ENCODE measurements at regions not wholly inside any gene's neighbourhood (a gene's known extent, or its start where the extent isn't known, plus 50 kb on each side); places are given as distances from the start of the nearest gene placed in this dataset.
A peak's percentile ranks its signal among the peaks of the same experiment; 100 is the strongest.

DNA sequence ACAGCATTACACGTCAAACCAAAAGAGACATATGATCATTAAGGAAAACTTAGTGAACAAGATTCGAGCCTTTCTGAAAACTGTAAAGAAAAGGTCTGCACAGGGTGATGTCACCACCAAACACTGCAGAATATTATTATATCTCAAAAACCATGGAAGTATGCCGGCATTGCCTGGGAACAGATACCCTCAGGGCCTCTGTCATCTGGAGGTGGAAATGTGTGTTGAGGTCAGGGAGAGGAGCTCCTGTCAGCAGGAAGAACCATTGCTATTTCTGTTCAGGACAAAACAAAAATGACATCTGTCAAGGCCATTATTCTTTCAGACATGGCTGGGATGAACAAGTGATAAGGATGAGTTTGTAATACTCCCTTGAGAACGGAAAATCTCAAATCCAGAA lies 365.9 kb upstream of the TRIB2 start:
- intact Hi-C loops (cut with DNase I) = no loop called here
- Histone ChIP-seq H3K9me3 (peaks cover 0 to 7% (median 0%) of the 10 kb centered on the region in 12 donors), H3K27me3 (no peaks in the 10 kb centered on the region), H3K4me3 (no peak overlapping the region), H3K27ac (no peak overlapping the region), H3K4me1 (peaks cover 0 to 5% (median 0%) of the 10 kb centered on the region in 12 donors), H3K36me3 (no peaks in the 10 kb centered on the region)
- ATAC-seq (peak in 1 of 4 donors; percentile 37), DNase-seq (no peak)
- TF ChIP-seq, protein P1, sequence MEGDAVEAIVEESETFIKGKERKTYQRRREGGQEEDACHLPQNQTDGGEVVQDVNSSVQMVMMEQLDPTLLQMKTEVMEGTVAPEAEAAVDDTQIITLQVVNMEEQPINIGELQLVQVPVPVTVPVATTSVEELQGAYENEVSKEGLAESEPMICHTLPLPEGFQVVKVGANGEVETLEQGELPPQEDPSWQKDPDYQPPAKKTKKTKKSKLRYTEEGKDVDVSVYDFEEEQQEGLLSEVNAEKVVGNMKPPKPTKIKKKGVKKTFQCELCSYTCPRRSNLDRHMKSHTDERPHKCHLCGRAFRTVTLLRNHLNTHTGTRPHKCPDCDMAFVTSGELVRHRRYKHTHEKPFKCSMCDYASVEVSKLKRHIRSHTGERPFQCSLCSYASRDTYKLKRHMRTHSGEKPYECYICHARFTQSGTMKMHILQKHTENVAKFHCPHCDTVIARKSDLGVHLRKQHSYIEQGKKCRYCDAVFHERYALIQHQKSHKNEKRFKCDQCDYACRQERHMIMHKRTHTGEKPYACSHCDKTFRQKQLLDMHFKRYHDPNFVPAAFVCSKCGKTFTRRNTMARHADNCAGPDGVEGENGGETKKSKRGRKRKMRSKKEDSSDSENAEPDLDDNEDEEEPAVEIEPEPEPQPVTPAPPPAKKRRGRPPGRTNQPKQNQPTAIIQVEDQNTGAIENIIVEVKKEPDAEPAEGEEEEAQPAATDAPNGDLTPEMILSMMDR (IDR thresholded peaks at IDR 0.05) = no peak
- no peak for TF ChIP-seq POLR2A (IDR thresholded peaks at IDR 0.05)
- WGBS, 4 donors = 51 to 63% (median 53%) methylated on average over 4 of the region's 4 CpGs

- TF ChIP-seq, protein P1 (IDR thresholded peaks at IDR 0.05) = no peak
- TF ChIP-seq POLR2A (IDR thresholded peaks at IDR 0.05) = no peak
- no peaks in the 10 kb centered on the region for H3K36me3 ChIP-seq
- DNase-seq (no peak), ATAC-seq (no peak)
- intact Hi-C loops (cut with DNase I) = no loop called here
- H3K27me3 ChIP-seq = no peaks in the 10 kb centered on the region
- WGBS, 4 donors = 60 to 82% (median 71%) methylated on average over 1 of the region's 1 CpG
- peaks cover 0 to 5% (median 0%) of the 10 kb centered on the region in 12 donors for H3K4me1 ChIP-seq
- H3K9me3 ChIP-seq = peaks cover 0 to 12% (median 0%) of the 10 kb centered on the region in 12 donors
- H3K27ac ChIP-seq = no peak overlapping the region
- no peak overlapping the region for H3K4me3 ChIP-seq
Measured at GRCh38 chr2:12352889-12353288, 363.8 kb upstream of the TRIB2 start.

GRCh38 chr2:12361506-12361905 lies 355.2 kb upstream of the TRIB2 start:
- ATAC-seq (no peak), DNase-seq (no peak)
- peaks cover 0 to 17% (median 0%) of the 10 kb centered on the region in 12 donors for H3K9me3 ChIP-seq
- H3K4me1 ChIP-seq = no peaks in the 10 kb centered on the region
- 85 to 94% (median 89%) methylated on average over 4 of the region's 4 CpGs for WGBS, 4 donors
- intact Hi-C loops (cut with DNase I) = no loop called here
- TF ChIP-seq, protein P1 (IDR thresholded peaks at IDR 0.05) = no peak
- no peak for TF ChIP-seq POLR2A (IDR thresholded peaks at IDR 0.05)
- no peaks in the 10 kb centered on the region for H3K36me3 ChIP-seq
- H3K27ac ChIP-seq = no peak overlapping the region
- no peak overlapping the region for H3K4me3 ChIP-seq
- H3K27me3 ChIP-seq = no peaks in the 10 kb centered on the region

DNA sequence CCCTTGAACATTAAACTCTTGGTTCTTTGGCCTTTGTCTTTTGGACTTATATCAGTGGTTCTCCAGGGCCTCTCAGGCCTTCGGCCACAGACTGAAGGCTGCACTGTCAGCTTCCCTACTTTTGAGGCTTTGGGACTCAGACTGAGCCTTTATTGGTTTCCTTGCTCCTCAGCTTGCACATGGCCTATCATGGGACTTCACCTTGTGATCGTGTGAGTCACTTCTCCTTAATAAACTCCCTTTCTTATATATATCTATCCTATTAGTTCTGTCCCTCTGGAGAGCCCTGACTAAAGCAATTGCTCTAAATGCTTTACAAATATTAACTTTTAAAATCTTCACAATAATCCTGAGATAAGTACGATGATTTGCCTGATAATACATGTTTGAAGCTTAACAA lies 353.6 kb upstream of the TRIB2 start:
- Histone ChIP-seq H3K27me3 (no peaks in the 10 kb centered on the region), H3K9me3 (peaks cover 0 to 17% (median 0%) of the 10 kb centered on the region in 12 donors), H3K4me3 (no peak overlapping the region), H3K27ac (no peak overlapping the region), H3K4me1 (no peaks in the 10 kb centered on the region), H3K36me3 (no peaks in the 10 kb centered on the region)
- no peak for DNase-seq
- WGBS, 4 donors = 88 to 91% (median 90%) methylated on average over 3 of the region's 3 CpGs
- intact Hi-C loops (cut with DNase I) = no loop called here
- TF ChIP-seq POLR2A (IDR thresholded peaks at IDR 0.05) = no peak
- TF ChIP-seq, protein P1 (IDR thresholded peaks at IDR 0.05) = no peak
- no peak for ATAC-seq
